K562 (cell line): ENCODE measurements at regions not wholly inside any gene's neighbourhood (a gene's known extent, or its start where the extent isn't known, plus 50 kb on each side); places are given as distances from the start of the nearest gene placed in this dataset.

Experiments
- BRF1 ChIP-seq: IDR thresholded peaks from 3 replicates; pipeline ENCODE4 v1.6.1; 2011; ENCODE audit warnings: borderline replicate concordance, mild to moderate bottlenecking; ENCODE audit not compliant: insufficient read length; ENCODE audit errors: extremely low read depth
- MCM5 ChIP-seq: fragments of 450-650 bp; IDR thresholded peaks from 2 replicates; pipeline ENCODE4 v1.6.1; 2016; ENCODE audit warnings: low read depth
- MIER1 ChIP-seq: fragments of 450-650 bp; IDR thresholded peaks from 2 replicates; pipeline ENCODE4 v1.6.1; 2016; ENCODE audit warnings: antibody characterized with exemption, mild to moderate bottlenecking, low read depth
- SMARCA4 ChIP-seq: fragments of 450-650 bp; IDR thresholded peaks from 2 replicates; pipeline ENCODE4 v1.6.1; 2016
- TEAD2 ChIP-seq: fragments of 450-650 bp; IDR thresholded peaks from 2 replicates; pipeline ENCODE4 v1.6.1; 2016; ENCODE audit warnings: missing genetic modification characterization, control low read depth, missing compliant biosample characterization
- ZNF395 ChIP-seq: fragments of 200-800 bp; sonication (Bioruptor generic); IDR thresholded peaks from 2 replicates; pipeline ENCODE4 v1.6.1; 2017; ENCODE audit warnings: missing genetic modification characterization, missing compliant biosample characterization
- TF ChIP-seq, protein P1 (sequence below): IDR thresholded peaks from 3 replicates; pipeline ENCODE4 v1.6.1; 2011; ENCODE audit warnings: borderline replicate concordance, mild to moderate bottlenecking, moderate library complexity; ENCODE audit not compliant: insufficient read length; ENCODE audit errors: extremely low read depth
- TF ChIP-seq, protein P2 (sequence below): fragments of 250-450 bp; sonication (Bioruptor Pico); IDR thresholded peaks from 2 replicates; pipeline ENCODE4 v1.5.0; 2022; ENCODE audit warnings: mild to moderate bottlenecking
- TF ChIP-seq, protein P3 (sequence below): fragments of 450-650 bp; IDR thresholded peaks from 2 replicates; pipeline ENCODE4 v1.6.1; 2016; ENCODE audit warnings: mild to moderate bottlenecking, moderate library complexity

DNA sequence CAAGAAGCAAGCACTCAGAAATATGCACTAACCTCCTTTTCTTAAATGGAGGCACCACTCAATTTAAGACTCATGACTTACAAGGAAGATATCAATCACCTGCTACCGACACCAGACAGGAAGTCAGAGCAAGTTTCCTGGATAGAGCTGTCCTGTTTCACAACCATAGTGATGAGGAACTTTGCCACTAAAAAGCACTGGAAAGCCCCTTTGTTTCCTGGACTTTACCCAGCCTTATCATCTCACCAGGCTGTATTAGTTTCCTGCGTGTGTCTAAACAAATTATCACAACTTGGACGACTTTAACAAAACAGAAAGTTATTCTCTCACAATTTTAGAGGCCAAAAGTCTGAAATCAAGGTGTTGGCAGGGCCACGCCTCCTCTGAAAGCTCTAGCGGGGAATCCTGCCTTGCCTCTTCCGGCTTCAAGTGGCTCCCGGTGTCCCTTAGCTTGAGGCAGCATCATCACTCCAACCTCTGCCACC is 253.8 kb upstream of the STXBP5 start (continued):
- TF ChIP-seq, protein P1, sequence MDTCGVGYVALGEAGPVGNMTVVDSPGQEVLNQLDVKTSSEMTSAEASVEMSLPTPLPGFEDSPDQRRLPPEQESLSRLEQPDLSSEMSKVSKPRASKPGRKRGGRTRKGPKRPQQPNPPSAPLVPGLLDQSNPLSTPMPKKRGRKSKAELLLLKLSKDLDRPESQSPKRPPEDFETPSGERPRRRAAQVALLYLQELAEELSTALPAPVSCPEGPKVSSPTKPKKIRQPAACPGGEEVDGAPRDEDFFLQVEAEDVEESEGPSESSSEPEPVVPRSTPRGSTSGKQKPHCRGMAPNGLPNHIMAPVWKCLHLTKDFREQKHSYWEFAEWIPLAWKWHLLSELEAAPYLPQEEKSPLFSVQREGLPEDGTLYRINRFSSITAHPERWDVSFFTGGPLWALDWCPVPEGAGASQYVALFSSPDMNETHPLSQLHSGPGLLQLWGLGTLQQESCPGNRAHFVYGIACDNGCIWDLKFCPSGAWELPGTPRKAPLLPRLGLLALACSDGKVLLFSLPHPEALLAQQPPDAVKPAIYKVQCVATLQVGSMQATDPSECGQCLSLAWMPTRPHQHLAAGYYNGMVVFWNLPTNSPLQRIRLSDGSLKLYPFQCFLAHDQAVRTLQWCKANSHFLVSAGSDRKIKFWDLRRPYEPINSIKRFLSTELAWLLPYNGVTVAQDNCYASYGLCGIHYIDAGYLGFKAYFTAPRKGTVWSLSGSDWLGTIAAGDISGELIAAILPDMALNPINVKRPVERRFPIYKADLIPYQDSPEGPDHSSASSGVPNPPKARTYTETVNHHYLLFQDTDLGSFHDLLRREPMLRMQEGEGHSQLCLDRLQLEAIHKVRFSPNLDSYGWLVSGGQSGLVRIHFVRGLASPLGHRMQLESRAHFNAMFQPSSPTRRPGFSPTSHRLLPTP, result no peak
- TF ChIP-seq, protein P2, sequence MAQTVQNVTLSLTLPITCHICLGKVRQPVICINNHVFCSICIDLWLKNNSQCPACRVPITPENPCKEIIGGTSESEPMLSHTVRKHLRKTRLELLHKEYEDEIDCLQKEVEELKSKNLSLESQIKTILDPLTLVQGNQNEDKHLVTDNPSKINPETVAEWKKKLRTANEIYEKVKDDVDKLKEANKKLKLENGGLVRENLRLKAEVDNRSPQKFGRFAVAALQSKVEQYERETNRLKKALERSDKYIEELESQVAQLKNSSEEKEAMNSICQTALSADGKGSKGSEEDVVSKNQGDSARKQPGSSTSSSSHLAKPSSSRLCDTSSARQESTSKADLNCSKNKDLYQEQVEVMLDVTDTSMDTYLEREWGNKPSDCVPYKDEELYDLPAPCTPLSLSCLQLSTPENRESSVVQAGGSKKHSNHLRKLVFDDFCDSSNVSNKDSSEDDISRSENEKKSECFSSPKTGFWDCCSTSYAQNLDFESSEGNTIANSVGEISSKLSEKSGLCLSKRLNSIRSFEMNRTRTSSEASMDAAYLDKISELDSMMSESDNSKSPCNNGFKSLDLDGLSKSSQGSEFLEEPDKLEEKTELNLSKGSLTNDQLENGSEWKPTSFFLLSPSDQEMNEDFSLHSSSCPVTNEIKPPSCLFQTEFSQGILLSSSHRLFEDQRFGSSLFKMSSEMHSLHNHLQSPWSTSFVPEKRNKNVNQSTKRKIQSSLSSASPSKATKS, result no peak
- TF ChIP-seq MCM5 (no peak), TEAD2 (tag) (no peak), MIER1 (no peak), BRF1 (no peak), SMARCA4 (no peak), ZNF395 (no peak; the same call in 1 of the 2 replicates)
- TF ChIP-seq, protein P3, sequence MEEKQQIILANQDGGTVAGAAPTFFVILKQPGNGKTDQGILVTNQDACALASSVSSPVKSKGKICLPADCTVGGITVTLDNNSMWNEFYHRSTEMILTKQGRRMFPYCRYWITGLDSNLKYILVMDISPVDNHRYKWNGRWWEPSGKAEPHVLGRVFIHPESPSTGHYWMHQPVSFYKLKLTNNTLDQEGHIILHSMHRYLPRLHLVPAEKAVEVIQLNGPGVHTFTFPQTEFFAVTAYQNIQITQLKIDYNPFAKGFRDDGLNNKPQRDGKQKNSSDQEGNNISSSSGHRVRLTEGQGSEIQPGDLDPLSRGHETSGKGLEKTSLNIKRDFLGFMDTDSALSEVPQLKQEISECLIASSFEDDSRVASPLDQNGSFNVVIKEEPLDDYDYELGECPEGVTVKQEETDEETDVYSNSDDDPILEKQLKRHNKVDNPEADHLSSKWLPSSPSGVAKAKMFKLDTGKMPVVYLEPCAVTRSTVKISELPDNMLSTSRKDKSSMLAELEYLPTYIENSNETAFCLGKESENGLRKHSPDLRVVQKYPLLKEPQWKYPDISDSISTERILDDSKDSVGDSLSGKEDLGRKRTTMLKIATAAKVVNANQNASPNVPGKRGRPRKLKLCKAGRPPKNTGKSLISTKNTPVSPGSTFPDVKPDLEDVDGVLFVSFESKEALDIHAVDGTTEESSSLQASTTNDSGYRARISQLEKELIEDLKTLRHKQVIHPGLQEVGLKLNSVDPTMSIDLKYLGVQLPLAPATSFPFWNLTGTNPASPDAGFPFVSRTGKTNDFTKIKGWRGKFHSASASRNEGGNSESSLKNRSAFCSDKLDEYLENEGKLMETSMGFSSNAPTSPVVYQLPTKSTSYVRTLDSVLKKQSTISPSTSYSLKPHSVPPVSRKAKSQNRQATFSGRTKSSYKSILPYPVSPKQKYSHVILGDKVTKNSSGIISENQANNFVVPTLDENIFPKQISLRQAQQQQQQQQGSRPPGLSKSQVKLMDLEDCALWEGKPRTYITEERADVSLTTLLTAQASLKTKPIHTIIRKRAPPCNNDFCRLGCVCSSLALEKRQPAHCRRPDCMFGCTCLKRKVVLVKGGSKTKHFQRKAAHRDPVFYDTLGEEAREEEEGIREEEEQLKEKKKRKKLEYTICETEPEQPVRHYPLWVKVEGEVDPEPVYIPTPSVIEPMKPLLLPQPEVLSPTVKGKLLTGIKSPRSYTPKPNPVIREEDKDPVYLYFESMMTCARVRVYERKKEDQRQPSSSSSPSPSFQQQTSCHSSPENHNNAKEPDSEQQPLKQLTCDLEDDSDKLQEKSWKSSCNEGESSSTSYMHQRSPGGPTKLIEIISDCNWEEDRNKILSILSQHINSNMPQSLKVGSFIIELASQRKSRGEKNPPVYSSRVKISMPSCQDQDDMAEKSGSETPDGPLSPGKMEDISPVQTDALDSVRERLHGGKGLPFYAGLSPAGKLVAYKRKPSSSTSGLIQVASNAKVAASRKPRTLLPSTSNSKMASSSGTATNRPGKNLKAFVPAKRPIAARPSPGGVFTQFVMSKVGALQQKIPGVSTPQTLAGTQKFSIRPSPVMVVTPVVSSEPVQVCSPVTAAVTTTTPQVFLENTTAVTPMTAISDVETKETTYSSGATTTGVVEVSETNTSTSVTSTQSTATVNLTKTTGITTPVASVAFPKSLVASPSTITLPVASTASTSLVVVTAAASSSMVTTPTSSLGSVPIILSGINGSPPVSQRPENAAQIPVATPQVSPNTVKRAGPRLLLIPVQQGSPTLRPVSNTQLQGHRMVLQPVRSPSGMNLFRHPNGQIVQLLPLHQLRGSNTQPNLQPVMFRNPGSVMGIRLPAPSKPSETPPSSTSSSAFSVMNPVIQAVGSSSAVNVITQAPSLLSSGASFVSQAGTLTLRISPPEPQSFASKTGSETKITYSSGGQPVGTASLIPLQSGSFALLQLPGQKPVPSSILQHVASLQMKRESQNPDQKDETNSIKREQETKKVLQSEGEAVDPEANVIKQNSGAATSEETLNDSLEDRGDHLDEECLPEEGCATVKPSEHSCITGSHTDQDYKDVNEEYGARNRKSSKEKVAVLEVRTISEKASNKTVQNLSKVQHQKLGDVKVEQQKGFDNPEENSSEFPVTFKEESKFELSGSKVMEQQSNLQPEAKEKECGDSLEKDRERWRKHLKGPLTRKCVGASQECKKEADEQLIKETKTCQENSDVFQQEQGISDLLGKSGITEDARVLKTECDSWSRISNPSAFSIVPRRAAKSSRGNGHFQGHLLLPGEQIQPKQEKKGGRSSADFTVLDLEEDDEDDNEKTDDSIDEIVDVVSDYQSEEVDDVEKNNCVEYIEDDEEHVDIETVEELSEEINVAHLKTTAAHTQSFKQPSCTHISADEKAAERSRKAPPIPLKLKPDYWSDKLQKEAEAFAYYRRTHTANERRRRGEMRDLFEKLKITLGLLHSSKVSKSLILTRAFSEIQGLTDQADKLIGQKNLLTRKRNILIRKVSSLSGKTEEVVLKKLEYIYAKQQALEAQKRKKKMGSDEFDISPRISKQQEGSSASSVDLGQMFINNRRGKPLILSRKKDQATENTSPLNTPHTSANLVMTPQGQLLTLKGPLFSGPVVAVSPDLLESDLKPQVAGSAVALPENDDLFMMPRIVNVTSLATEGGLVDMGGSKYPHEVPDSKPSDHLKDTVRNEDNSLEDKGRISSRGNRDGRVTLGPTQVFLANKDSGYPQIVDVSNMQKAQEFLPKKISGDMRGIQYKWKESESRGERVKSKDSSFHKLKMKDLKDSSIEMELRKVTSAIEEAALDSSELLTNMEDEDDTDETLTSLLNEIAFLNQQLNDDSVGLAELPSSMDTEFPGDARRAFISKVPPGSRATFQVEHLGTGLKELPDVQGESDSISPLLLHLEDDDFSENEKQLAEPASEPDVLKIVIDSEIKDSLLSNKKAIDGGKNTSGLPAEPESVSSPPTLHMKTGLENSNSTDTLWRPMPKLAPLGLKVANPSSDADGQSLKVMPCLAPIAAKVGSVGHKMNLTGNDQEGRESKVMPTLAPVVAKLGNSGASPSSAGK, result peak; percentile 18; the same call in 1 of the 2 replicates
